ENCODE measurements at regions not wholly inside any gene's neighbourhood (a gene's known extent, or its start where the extent isn't known, plus 50 kb on each side); places are given as distances from the start of the nearest gene placed in this dataset.

DNA sequence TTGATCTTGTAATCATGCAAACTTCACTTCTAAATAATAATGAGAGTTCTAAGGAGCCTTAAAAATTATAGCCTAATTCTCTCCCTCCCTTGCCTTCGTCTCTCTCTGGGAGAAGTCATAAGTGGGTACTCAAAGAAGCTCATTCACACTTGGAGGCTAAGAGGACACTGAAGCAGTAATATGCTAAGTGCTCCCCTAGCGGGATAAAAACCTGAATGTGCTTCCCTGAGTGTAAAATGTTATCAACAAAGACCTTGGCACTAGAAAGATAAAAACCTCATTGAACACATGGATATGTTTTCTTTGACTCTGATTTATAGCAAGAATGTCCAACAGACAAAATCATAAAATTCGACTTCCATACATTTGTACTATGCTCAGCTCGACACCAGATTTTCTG, 337.9 kb upstream of the NOVA1 start:
- H3K4me3 ChIP-seq (ENCODE audit: low read depth, low read length) = no peak overlapping the region
- TF ChIP-seq, protein P1, sequence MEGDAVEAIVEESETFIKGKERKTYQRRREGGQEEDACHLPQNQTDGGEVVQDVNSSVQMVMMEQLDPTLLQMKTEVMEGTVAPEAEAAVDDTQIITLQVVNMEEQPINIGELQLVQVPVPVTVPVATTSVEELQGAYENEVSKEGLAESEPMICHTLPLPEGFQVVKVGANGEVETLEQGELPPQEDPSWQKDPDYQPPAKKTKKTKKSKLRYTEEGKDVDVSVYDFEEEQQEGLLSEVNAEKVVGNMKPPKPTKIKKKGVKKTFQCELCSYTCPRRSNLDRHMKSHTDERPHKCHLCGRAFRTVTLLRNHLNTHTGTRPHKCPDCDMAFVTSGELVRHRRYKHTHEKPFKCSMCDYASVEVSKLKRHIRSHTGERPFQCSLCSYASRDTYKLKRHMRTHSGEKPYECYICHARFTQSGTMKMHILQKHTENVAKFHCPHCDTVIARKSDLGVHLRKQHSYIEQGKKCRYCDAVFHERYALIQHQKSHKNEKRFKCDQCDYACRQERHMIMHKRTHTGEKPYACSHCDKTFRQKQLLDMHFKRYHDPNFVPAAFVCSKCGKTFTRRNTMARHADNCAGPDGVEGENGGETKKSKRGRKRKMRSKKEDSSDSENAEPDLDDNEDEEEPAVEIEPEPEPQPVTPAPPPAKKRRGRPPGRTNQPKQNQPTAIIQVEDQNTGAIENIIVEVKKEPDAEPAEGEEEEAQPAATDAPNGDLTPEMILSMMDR (IDR thresholded peaks at IDR 0.05; ENCODE audit: low read depth, low read length) = no peak

DNA sequence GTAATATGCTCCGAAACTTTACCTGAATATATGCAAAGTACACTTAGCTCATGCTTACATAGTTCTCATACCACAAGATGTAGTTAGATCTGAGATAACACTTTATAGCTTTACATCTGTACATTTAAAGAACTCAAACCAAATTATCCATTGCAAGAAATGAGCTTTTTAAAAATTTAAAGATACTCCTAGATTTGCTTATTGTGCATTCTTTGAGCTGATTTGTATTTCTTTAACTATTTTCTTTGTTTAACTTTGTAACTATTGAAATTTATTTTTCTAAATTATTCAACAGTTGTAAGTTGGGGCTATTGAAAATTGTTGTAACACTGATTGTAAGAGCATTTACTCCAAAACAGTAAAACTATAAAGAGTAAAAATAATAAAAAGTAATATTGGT, 340.2 kb upstream of the NOVA1 start:
- H3K4me3 ChIP-seq (ENCODE audit: low read depth, low read length) = no peak overlapping the region
- TF ChIP-seq, protein P1 (IDR thresholded peaks at IDR 0.05; ENCODE audit: low read depth, low read length) = no peak

DNA sequence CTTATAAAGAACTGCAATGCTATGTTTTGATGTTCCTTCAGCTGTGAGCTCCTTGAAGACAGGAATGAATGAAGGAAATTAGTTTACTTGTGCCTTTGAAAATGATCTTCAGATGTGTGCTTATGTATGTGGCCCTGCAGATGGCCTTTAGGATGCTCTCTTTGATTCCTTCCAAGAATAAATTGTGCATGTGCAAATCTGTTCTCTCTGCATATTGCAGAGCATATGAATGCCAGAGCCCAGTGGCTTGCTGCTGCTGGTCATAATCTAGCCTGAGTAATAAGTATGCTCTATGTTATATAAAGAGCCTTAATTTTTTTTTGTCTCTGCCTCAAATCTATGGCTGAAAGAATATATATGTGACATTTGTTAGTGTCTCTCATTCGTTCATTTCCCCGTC, 341.9 kb upstream of the NOVA1 start:
- no peak overlapping the region for H3K4me3 ChIP-seq (ENCODE audit: low read depth, low read length)
- TF ChIP-seq, protein P1 (IDR thresholded peaks at IDR 0.05; ENCODE audit: low read depth, low read length) = no peak

DNA sequence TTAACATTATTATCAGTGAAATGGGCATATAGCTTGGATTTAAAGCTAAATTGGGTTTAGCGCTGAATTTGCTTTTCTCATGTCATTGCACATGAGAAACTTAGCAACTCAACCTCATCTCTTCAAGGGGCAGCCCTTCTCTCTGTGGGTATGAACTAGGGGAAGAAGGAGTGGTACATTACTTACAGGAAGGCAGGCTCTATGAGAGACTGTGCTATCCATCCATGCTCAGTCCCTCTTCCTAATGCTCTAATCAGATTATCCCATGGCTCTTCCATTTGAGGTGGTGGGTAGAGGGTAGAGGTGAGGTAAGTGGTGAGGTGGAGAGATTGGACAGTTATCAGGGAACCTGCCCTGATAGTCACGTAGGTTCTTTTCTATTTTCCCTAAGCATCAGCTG, 343.7 kb upstream of the NOVA1 start:
- no peak overlapping the region for H3K4me3 ChIP-seq (ENCODE audit: low read depth, low read length)
- TF ChIP-seq, protein P1 (IDR thresholded peaks at IDR 0.05; ENCODE audit: low read depth, low read length) = no peak

DNA sequence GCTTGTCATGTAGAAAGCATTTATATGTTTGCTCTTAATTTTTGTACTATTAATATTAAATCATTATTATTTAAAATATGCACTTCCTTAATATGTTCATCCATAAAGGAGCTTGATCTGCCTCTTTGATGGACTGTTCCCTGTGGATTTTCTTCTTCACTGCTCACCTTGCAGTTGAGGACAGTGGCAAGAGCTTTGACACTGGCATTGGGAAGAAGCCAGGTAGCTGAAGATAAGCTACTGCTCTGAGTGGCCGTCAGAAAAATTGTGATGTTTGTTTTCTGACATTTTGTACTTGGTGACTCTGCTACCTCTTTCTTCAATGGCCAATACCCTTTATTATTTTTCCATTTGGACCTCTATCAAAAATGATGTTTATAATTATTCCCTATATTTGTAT, 349.4 kb upstream of the NOVA1 start:
- H3K4me3 ChIP-seq (ENCODE audit: low read depth, low read length) = no peak overlapping the region
- TF ChIP-seq, protein P1 (IDR thresholded peaks at IDR 0.05; ENCODE audit: low read depth, low read length) = no peak

DNA sequence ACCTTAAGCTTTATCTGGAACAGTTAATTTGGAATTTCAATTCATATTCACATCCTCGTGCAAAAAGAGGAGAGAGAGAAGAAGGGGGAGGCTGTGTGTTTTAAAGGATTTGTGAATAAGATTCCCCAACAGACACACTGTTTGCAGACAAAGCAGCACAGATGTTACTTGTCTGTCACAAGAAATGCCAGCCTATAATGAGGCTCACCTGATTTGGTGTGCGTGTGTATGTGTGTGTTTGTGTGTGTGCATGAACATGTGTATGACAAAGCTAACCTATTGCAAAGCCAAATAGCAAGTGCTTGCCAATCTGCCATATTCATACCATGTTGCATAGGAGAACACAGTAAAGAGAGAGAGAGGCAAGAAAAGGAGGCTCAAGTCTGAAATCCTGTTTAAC, 361.6 kb upstream of the NOVA1 start:
- H3K4me3 ChIP-seq (ENCODE audit: low read depth, low read length) = no peak overlapping the region
- TF ChIP-seq, protein P1 (IDR thresholded peaks at IDR 0.05; ENCODE audit: low read depth, low read length) = no peak

DNA sequence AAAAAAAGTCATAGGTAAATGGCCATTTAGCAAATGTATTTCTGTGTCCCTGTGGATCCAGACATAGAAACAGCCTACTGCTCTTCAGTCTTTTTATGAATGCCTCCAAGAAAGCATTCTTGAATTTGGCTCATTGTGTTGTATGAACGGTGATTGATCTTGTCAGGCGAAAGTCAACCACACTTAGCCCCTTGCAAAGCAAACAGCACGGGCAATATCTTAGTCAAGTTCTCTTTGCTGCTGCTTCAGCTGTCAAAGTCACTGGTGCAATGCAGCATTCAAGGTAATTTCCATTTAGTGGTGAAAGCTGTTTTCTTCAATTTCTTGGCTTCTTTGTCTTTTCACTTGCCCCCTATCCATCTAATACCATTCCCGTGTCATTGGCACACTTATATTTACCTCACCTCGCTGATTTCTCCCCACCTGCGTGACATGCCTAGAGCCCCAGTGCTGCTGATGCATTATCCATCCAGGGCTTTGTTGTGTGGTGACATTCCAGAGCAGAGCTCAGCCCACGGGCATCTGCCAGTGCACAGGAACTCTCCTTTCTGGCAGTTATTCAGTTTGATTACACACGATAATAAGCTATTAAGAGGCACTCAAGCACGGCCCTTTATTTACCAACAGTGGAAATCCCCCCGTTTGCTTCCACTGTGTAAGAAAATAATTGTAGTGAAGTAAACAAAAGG, 362.3 kb upstream of the NOVA1 start:
- no peak overlapping the region for H3K4me3 ChIP-seq (ENCODE audit: low read depth, low read length)
- TF ChIP-seq, protein P1 (IDR thresholded peaks at IDR 0.05; ENCODE audit: low read depth, low read length) = no peak
